Right lobe of liver (tissue), 4 donors: ENCODE measurements at regions not wholly inside any gene's neighbourhood (a gene's known extent, or its start where the extent isn't known, plus 50 kb on each side); places are given as distances from the start of the nearest gene placed in this dataset.

Source experiments
- POLR2A ChIP-seq: fragments of 450-650 bp; IDR thresholded peaks from one replicate; pipeline ENCODE4 v1.6.1; 2017; ENCODE audit warnings: antibody characterized with exemption, mild to moderate bottlenecking
- TF ChIP-seq, protein P1 (sequence below), 4 donors: fragments of 200-600 bp in 3 of 4; fragments of 450-650 bp in 1 of 4; IDR thresholded peaks; one replicate each; pipeline versions ENCODE4 v1.5.1 to v1.8.0; 2016 to 2022; ENCODE audit warnings: antibody characterized with exemption in 4 of 4, mild to moderate bottlenecking in 2 of 4
- donor health status: DM: no; HTN: no; CAD: no.
- donor health status: DM: no; HTN: no; CAD: no.
- donor health status: DM: no; HTN: yes; CAD: no.

DNA sequence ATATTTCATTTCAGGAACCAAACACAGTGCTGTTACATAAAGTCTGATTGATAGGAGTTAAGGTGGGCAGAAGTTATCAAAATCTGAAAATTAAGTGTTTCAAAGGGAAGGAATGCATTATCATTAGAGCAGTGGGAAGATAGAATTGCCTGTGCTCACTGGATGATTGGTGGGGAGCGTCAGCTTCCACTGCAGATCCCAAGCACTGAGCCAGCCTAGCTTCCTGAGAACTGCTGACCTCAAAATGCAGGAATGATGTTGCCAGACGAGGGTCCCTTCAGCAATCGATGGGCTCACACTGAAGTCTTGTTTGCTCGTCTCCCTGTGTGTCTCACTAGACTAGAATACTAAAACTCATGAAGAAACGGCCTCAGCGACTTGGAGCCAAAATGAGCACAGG, 110.0 kb upstream of the PHACTR1 start:
- TF ChIP-seq, protein P1, sequence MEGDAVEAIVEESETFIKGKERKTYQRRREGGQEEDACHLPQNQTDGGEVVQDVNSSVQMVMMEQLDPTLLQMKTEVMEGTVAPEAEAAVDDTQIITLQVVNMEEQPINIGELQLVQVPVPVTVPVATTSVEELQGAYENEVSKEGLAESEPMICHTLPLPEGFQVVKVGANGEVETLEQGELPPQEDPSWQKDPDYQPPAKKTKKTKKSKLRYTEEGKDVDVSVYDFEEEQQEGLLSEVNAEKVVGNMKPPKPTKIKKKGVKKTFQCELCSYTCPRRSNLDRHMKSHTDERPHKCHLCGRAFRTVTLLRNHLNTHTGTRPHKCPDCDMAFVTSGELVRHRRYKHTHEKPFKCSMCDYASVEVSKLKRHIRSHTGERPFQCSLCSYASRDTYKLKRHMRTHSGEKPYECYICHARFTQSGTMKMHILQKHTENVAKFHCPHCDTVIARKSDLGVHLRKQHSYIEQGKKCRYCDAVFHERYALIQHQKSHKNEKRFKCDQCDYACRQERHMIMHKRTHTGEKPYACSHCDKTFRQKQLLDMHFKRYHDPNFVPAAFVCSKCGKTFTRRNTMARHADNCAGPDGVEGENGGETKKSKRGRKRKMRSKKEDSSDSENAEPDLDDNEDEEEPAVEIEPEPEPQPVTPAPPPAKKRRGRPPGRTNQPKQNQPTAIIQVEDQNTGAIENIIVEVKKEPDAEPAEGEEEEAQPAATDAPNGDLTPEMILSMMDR (IDR thresholded peaks at IDR 0.05) = no peak
- no peak for TF ChIP-seq POLR2A
